ENCODE measurements at regions not wholly inside any gene's neighbourhood (a gene's known extent, or its start where the extent isn't known, plus 50 kb on each side); places are given as distances from the start of the nearest gene placed in this dataset.

DNA sequence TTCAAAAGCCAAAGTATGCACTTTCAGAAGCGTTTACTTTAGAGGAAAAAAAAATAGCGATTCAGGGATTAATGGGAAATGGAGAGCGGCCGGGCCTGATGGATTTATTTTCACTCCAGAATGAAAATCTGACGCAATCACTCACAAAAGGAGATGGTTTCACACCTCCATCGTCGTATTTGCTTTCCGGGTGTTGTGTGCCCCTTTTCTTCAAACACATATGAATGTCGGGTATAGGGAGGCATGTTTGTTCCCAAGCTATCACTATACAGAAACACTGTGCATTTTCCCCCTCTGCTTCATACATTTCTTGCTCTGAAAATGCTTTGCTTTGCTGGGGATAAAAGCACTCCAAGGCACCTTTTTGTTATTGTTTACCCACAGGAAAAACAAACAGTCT is 562.2 kb upstream of the ZFHX3 start:
- H3K4me3 ChIP-seq (replicated peaks in 1 of 4; ENCODE audit: control extremely low read depth in 1 of 4, insufficient read depth in 1 of 4, low read depth in 3 of 4, low read length in 4 of 4): no peak overlapping the region
- no peak overlapping the region for H2AFZ ChIP-seq (ENCODE audit: low read length)
- H3K9ac ChIP-seq (ENCODE audit: insufficient read depth, low read length): no peak overlapping the region
- H3K4me1 ChIP-seq (ENCODE audit: control insufficient read depth, extremely low read depth, insufficient read depth, low read length): no peaks in the 10 kb centered on the region
- H3K27me3 ChIP-seq (ENCODE audit: control insufficient read depth, insufficient read depth, low read length): no peaks in the 10 kb centered on the region
- no peaks in the 10 kb centered on the region for H3K36me3 ChIP-seq (ENCODE audit: control insufficient read depth, insufficient read depth, low read length)
- H3K27ac ChIP-seq (ENCODE audit: insufficient read depth, low read length): no peak overlapping the region
- no peaks in the 10 kb centered on the region for H3K79me2 ChIP-seq (ENCODE audit: control insufficient read depth, insufficient read depth, low read length)
- no peak for TF ChIP-seq EZH2 (IDR thresholded peaks at IDR 0.05; ENCODE audit: low read length, missing control alignments)
- TF ChIP-seq, protein P1, sequence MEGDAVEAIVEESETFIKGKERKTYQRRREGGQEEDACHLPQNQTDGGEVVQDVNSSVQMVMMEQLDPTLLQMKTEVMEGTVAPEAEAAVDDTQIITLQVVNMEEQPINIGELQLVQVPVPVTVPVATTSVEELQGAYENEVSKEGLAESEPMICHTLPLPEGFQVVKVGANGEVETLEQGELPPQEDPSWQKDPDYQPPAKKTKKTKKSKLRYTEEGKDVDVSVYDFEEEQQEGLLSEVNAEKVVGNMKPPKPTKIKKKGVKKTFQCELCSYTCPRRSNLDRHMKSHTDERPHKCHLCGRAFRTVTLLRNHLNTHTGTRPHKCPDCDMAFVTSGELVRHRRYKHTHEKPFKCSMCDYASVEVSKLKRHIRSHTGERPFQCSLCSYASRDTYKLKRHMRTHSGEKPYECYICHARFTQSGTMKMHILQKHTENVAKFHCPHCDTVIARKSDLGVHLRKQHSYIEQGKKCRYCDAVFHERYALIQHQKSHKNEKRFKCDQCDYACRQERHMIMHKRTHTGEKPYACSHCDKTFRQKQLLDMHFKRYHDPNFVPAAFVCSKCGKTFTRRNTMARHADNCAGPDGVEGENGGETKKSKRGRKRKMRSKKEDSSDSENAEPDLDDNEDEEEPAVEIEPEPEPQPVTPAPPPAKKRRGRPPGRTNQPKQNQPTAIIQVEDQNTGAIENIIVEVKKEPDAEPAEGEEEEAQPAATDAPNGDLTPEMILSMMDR (conservative IDR thresholded peaks at IDR 0.05 in 1 of 2, IDR thresholded peaks at IDR 0.05 in 1 of 2; ENCODE audit: low read depth in 1 of 2, low read length in 2 of 2): no peak
- no peaks in the 10 kb centered on the region for H3K9me3 ChIP-seq (ENCODE audit: control insufficient read depth, insufficient read depth, low read depth, low read length)
- no peak for DNase-seq (ENCODE audit: low read depth in 2 of 2)
- no peaks in the 10 kb centered on the region for H4K20me1 ChIP-seq (ENCODE audit: control insufficient read depth, extremely low read depth, insufficient read depth, low read length)
- H3K4me2 ChIP-seq (ENCODE audit: extremely low read depth, insufficient read depth, low read length): no peak overlapping the region

DNA sequence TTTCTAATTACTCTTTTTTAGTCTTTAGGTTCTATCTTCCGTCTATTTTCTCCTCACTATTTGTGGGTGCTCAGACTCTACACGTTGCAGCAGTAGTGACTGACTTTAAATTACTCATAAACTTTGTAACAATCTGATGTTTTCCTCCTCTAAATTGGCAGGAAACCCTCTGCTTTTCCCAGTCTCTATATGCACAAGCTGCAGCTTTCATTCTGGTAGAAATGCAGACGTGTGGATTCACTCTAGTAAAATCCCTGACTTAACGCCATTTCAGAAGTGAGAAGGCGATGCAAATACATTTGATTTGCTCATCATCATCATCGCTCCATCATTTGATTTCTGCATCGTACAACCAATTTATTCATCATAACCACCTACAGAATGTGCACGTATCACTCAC is 561.0 kb upstream of the ZFHX3 start:
- Histone ChIP-seq H3K36me3 (ENCODE audit: control insufficient read depth, insufficient read depth, low read length) (no peaks in the 10 kb centered on the region), H3K27me3 (ENCODE audit: control insufficient read depth, insufficient read depth, low read length) (no peaks in the 10 kb centered on the region), H4K20me1 (ENCODE audit: control insufficient read depth, extremely low read depth, insufficient read depth, low read length) (no peaks in the 10 kb centered on the region), H3K9me3 (ENCODE audit: control insufficient read depth, insufficient read depth, low read depth, low read length) (no peaks in the 10 kb centered on the region), H3K4me3 (replicated peaks in 1 of 4; ENCODE audit: control extremely low read depth in 1 of 4, insufficient read depth in 1 of 4, low read depth in 3 of 4, low read length in 4 of 4) (no peak overlapping the region), H3K4me2 (ENCODE audit: extremely low read depth, insufficient read depth, low read length) (no peak overlapping the region), H2AFZ (ENCODE audit: low read length) (no peak overlapping the region), H3K27ac (ENCODE audit: insufficient read depth, low read length) (no peak overlapping the region), H3K4me1 (ENCODE audit: control insufficient read depth, extremely low read depth, insufficient read depth, low read length) (no peaks in the 10 kb centered on the region), H3K9ac (ENCODE audit: insufficient read depth, low read length) (no peak overlapping the region), H3K79me2 (ENCODE audit: control insufficient read depth, insufficient read depth, low read length) (no peaks in the 10 kb centered on the region)
- DNase-seq (ENCODE audit: low read depth in 2 of 2): no peak
- TF ChIP-seq EZH2 (IDR thresholded peaks at IDR 0.05; ENCODE audit: low read length, missing control alignments): no peak
- TF ChIP-seq, protein P1 (conservative IDR thresholded peaks at IDR 0.05 in 1 of 2, IDR thresholded peaks at IDR 0.05 in 1 of 2; ENCODE audit: low read depth in 1 of 2, low read length in 2 of 2): no peak

- Histone ChIP-seq H4K20me1 (ENCODE audit: control insufficient read depth, extremely low read depth, insufficient read depth, low read length) (no peaks in the 10 kb centered on the region), H3K79me2 (ENCODE audit: control insufficient read depth, insufficient read depth, low read length) (no peaks in the 10 kb centered on the region), H3K27me3 (ENCODE audit: control insufficient read depth, insufficient read depth, low read length) (no peaks in the 10 kb centered on the region), H3K4me2 (ENCODE audit: extremely low read depth, insufficient read depth, low read length) (no peak overlapping the region), H3K27ac (ENCODE audit: insufficient read depth, low read length) (no peak overlapping the region), H3K4me3 (replicated peaks in 1 of 4; ENCODE audit: control extremely low read depth in 1 of 4, insufficient read depth in 1 of 4, low read depth in 3 of 4, low read length in 4 of 4) (no peak overlapping the region), H3K4me1 (ENCODE audit: control insufficient read depth, extremely low read depth, insufficient read depth, low read length) (no peaks in the 10 kb centered on the region), H3K9me3 (ENCODE audit: control insufficient read depth, insufficient read depth, low read depth, low read length) (no peaks in the 10 kb centered on the region), H3K36me3 (ENCODE audit: control insufficient read depth, insufficient read depth, low read length) (no peaks in the 10 kb centered on the region), H2AFZ (ENCODE audit: low read length) (no peak overlapping the region), H3K9ac (ENCODE audit: insufficient read depth, low read length) (no peak overlapping the region)
- TF ChIP-seq, protein P1 (conservative IDR thresholded peaks at IDR 0.05 in 1 of 2, IDR thresholded peaks at IDR 0.05 in 1 of 2; ENCODE audit: low read depth in 1 of 2, low read length in 2 of 2): no peak
- no peak for TF ChIP-seq EZH2 (IDR thresholded peaks at IDR 0.05; ENCODE audit: low read length, missing control alignments)
- DNase-seq (ENCODE audit: low read depth in 2 of 2): no peak
These were observed 557.4 kb upstream of the ZFHX3 start for GRCh38 chr16:73605309-73605708.

Measured in fibroblast of lung (primary cell).